GM19468 (cell line): ENCODE measurements at regions not wholly inside any gene's neighbourhood (a gene's known extent, or its start where the extent isn't known, plus 50 kb on each side); places are given as distances from the start of the nearest gene placed in this dataset.
A peak's percentile ranks its signal among the peaks of the same experiment; 100 is the strongest.

ENCODE experiments used
- ATAC-seq: cut with Tn5 transposase; IDR thresholded peaks from one replicate; pipeline ENCODE4 v1.9.1; 2021; ENCODE audit warnings: mild to moderate bottlenecking, moderate library complexity, moderate number of reproducible peaks; ENCODE audit not compliant: unreplicated experiment; ENCODE audit errors: extremely low read depth

DNA sequence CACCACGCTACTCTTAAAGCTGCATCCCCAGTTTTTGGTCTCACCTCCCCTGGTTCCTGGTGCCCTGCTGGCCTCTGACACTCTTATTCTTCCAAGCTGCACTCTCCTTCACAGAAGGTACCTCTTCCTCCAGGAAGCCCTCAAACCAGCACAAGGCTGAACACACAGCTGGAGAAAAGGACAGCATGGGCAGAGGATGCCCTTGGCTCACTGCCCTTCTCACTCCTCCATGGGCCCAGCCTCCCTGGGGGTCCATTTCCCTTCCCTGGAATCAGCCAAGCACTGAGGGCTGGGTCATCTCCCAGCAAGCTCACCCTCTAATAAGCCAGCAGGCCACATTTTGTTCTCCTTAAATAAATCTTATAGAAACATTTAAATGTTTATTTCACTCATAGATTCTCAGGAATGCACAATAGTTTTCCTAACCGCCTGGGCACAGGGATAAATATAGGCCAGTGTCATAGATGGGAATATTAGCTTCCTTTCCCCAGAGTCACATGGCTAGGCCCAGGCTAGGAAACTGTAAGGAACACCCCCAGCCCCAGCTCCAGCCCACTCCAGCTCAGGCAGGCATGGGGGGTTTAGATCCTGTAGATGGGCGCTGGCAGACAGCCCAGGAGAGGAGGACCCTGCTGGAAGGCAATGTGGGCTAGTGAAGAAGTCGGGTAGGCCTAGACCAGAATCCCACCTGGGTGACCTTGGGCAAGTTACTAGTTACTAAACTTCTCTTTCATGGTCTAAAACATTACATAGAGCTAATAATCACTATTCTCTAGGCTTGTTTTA lies 51.5 kb downstream of the IRAG1 start:
- no peak for ATAC-seq

DNA sequence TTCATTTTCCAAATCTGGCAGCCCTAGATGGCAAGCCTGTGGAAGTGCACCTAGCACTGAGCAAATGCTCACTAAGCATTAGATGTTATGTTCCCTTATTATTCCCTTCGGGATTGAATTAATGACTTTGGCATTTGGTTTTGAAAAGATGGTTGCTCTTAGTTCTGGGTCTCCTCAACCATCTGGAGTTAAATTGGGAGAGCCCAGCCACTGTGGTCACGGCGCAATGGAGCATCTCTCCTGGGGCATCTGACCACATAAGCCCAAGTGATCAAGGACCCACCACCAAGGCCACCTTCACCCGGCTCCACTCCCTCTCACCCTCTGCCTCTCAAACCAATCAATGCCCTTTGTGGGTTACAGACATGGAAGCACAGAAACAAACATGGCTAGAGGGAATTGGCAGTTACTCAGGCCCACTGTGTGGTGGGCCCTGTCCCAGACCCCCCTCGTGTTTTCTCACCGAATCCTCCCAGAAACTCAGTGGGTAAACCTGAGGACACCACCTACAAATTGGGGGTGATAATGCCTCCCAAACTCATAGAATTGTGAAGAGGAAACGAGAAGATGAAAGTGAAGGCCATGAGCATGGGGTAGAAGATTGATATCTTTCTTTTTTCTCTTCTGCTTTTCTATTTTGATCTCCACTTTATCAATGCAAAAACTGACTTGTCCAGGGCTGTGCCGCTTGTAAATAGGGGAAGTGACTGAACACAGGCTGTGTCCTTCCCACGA lies 52.2 kb downstream of the IRAG1 start:
- peak; percentile 84 for ATAC-seq

DNA sequence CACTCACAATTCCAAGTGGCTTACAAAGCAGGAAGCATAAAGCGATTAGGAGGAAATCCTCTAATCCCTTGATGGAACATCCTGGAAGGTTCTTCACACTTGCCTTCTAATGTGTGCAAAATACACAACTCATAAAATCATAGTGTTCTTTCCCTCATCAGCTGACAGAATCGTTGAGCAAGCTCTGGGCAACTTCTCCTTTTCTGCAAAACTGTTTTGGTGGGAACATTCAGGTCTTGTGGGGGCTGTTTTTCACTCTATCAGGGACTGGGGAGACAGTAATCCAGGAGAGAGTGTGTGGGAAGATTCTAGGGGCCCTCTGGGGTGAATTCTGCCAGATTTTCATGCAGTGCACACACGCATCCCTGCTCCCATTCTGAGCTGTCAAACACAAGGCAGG lies 53.2 kb downstream of the IRAG1 start:
- ATAC-seq: no peak

DNA sequence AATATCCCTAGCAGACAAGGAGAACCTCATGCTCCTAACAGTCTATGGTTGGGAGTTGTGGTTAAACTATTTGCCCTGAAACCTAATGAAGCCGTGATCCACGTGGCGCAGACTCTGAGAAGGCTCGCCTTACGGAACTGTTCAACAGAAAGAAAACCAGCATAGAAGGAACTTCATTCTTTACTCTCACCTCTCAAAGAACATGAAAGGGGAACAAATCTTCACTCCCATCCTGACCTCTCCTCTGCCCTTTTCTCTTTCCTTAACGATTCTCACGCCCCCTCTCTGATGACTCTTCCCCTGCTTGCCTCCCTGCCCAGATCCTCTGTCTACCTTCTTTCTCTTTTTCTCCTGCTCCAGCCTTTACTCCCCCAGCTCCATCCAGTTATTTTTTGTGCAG lies 54.2 kb downstream of the IRAG1 start:
- no peak for ATAC-seq

DNA sequence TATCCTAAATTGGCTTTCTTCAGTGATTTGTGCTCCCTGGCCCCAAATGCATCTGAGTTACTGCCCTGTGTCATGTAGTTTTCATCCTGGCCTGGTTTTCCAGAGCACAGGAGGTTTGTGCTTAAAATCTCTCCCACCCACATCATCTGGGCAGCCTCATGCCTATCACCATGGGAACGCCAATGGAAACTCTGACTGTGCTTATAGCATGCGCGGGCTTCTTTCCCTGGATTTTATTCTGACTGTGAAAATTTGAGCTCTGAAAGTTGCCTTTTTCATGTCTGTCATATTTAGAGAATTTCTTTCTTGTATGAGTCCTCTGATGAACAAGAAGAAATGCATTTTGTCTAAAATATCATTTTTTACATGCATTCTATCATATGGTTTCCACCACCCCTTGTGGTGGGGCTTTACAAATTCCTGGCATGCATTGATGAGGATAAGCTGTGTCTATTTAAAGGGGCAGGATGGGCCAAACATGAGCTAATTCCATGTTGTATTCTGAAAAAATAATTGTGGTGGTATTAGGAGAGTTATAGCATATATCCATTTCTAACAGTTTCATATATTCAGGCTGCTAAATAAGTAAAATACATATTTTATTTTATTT lies 55.1 kb downstream of the IRAG1 start:
- no peak for ATAC-seq

DNA sequence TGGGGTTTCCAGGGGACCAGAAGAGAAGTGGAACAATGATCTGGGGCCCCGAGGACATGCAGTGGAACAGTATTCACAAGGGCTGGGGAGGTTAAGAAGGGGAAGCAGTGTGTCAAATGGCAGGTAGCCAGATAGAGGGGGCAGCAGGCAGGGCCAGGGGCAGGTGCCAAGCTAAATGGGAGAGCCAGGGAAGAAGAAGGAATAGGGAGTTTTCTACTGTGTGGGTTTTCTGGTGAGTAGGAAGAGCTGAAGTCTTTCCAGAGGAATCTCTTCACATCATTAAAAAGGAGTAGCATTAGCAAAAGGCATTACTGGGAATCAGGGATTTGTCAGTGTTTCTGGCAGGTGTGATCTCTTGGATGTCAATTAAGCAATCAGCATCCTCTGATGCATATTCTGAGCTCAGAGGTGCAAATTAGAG lies 55.8 kb downstream of the IRAG1 start:
- ATAC-seq: no peak

DNA sequence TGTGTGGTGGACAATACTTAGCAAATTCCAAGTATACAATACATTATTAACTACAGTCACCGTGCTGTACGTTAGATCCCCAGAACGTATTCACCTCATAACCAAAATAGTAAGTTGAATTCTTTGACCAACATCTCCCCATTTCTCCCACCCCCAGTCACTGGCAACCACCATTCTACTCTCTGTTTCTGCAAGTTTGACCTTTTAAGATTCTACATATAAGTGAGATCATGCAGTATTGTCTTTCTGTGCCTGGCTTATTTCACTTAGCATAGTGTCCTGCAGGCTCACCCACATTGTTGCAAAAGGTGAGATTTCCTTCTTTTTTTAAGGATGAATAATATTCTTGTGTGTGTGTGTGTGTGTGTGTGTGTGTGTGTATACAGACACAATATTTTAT lies 59.1 kb downstream of the IRAG1 start:
- no peak for ATAC-seq

DNA sequence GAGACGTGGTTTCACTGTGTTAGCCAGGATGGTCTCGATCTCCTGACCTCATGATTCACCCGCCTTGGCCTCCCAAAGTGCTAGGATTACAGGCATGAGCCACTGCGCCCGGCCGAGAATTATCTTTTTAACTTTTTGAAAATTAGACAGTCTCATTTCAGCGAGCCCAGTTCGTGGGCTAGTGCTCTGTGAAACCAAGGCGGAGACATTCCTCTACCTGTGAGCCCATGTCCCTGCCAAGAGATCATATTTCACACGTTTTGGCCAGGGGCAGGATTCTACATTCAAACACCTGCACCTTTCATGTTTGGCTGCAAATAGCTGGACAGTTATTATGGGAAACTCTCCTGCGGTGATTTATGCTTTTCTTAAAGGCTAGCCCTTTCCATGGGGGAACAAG lies 60.3 kb downstream of the IRAG1 start:
- no peak for ATAC-seq

DNA sequence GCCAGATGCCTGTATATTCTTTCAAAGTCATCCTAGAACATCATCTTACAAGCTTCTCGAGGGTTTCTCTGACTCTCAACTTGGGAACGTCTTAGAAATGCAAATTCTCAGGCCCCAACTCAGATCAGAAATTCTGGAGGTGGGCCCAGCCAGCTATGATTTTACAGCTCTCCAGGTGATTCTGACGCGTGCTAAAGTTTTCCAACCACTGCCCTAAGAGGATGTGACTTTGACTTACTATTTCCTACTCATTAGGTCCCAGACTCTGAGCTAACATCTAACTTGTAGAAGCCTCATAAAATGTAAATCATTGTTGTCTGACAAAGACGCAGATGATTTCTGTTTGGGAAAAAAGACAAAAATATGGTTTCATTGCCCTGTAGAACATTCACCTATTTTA lies 61.1 kb downstream of the IRAG1 start:
- no peak for ATAC-seq

DNA sequence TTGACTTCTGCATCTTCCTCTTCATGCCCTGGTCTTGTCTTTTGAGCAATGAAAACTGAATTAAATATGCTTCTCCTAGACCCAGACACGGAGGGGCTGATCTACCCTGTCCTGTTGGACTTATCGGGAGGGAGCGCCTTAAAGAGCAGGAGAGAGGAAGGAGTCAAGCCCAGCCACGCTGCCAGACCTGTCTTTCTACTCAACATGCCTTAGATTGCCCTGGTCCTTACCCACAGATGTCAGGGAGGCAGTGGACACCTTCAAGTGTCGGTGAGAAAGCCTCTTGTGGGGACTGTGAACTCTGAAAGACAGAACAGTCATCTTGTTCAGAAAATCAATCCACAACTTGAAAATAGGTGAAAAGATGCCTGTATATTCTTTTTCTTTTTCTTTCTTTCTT lies 61.8 kb downstream of the IRAG1 start:
- no peak for ATAC-seq

DNA sequence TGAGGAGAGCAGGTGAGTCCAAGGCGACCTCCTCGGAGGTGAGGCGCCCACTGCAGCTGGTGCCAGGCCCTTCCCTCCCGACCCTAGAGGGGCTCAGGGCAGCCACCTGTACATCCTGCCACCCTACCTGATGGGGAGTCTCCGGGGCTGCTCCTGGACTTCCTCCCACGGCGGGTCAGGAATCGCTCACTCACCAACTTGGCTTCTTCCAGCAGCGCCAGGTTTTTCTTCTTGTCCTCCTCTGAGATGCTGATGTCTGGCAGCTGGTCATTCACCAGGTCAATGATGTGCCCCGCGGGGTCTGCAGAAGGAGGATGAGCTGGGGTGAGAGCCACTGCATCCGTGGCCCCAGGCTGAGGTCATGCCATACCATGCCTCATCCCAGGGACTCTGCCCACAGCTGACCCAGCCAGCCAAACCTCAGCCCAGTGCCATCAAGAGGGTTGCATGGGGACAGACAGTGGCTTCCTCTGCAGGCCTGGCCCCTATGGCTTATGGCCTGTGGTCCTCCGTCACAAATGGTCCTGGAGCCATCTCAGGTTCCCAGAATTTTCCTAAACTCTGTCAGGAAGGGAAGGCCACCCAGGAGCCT lies 61.0 kb upstream of the LYVE1 start:
- no peak for ATAC-seq

DNA sequence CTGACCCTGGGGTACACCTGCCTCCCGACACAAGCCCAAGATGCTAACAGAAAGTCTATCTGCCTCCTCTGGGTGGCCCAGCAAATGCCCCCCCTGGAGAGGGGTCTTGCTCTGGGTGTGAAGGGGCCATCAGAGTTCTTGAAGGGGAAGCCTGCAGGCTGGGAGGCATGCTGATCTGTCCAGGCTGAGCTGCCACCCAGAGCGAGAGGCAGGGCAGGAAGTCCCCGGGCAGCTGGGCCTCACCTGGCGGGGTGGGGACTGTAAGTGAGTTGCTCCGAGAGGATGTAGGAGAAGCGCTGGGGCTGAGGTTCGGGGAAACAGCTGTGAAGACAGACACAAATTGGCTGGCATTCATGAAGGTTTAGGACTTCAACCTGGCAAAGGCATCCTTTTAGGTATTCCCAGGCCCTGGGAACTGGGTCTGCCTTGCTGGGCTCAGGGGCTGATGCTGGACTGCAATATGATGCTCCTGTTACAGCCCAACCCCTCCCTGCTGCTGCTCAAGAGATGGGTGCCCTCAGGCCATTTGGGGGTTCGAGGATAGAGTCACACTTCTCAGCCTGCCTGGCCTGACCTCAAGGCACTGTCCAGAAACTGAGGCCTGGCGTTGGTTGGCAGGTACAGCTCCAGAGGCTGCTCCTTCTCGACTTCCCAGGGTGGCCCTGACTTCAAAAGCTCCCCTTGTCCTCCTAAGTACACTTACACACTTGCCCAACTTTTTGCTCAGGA lies 60.2 kb upstream of the LYVE1 start:
- no peak for ATAC-seq

DNA sequence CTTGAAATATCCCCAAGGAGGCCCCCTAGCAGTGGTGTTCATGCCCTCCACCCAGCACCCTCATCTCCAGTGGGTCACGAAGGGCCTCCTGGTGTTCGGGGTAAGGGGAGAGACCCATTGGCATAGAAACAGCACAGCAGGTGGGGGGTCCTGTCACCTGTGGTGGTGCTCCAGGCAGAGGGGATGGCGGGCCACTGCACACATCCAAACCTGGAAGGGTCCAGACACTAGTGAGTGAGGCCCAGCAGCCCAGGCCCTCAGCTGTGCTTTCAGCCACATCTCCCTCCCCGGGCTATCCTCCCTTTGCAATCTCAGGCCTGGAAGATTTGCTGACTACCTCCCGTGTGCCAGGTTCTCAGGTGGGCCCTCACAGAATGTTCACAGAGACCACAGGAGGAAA lies 59.4 kb upstream of the LYVE1 start:
- no peak for ATAC-seq

DNA sequence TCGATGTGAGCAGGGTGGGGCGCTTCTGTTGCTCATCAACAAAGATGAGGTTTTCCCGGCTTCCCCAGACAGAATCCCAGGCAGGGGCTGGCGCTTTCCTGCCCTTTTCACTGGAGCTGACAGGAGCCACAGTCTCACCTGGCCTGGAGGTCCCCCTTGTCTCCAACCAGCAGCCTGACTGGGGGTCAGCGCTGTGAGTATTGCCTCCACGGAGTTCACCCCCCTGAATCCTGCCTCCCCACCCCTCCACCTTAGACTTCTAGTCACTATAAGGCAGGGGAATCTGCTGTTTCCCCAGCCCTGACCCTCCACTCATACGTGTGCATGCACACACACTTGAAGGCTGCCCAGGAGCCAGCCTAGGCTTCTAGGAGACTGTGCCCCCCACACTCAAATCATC lies 58.8 kb upstream of the LYVE1 start:
- no peak for ATAC-seq

DNA sequence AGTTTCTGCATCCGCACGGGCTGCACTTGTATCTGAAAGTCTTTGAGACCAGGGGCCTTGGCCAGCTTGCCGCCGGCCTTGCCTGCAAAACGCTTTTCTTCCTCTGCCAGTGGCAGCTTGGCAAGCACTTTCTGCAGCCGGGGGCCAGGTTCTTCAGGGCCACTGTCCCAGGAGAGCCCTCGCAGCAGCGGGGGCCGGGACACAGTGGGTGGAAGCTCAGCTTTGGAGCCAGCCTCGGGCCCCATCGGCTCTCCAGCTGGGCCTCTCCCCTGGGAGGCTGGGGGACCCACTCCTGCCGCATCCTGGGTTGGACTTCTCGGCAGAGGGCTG lies 57.5 kb upstream of the LYVE1 start:
- no peak for ATAC-seq

DNA sequence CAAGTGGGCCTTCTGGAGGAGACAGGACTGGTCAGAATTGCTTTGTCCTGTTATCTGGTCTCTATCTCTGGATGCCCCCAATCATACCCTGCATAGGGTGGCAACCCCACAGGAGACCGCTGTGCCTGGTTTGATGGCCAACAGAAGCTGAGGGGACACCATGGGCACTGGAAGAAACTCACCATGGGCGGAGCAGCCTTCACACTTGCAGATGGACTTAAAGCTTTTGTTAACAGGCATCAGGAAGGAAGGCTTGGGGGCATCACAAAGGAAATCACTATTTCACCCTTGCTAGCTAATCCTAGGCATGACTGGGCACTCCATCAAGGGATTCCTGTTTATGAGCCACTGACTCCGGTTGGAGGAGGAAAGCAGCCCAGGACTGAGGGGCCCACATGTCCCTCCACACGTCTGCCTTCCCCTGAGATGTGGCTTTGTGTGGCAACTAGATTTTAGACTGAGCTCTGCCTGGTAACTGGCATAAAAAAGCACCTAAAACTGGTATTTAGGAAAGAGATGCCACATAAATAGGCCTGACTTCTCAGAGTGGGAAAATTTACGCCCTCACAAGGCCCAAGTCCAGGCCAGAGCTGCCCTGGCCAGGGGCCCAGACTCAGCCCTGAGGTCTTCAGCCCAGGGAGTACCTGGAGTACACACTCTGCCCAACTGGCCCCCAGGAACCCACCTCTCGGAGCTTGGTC lies 57.0 kb upstream of the LYVE1 start:
- ATAC-seq: no peak

DNA sequence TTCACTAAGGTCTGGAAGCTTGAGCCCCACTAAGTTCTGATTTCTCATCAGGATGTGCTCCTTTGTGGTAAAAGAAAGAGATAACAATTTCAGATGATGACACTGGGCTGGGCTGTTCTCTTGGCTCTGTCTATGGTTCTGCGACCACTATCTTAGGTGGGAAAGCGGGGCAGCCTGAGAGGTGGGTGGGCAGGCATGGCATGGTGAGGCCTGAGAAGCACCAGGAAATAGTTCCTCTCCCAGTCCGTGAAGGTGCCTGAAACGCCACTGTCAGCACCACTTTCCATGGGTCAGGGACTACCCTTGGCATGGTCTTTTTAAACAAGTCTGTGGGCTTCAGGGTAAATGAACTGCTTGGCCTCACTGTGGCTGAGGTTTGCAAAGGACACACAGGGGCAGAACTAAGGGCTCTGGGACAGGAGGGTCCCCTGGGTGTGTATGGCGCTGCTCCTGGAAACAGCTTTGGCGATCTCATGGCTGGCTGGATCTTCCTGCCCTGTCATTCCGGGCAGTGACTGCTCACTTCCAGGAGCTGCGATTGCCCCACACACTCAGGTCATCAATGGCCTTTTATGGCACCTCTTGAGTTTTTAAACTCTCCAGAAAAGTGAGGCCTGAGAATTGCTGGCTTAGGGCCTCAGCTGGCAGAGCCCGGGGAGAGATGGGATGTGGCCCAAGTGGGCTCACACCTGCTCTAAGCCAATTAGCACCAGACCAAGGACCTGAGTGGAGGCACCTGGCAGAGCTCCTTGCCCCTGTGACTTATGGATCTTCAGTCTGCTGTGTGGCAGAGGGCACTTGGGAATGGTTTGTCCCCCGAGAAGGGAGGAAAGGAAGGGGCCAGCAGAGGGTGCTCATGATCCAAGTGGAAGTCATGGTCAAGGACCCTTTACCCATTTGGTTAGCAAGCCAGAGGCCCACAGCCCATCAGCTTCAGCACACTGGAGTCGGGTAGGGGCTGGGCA lies 55.6 kb upstream of the LYVE1 start:
- ATAC-seq: no peak

DNA sequence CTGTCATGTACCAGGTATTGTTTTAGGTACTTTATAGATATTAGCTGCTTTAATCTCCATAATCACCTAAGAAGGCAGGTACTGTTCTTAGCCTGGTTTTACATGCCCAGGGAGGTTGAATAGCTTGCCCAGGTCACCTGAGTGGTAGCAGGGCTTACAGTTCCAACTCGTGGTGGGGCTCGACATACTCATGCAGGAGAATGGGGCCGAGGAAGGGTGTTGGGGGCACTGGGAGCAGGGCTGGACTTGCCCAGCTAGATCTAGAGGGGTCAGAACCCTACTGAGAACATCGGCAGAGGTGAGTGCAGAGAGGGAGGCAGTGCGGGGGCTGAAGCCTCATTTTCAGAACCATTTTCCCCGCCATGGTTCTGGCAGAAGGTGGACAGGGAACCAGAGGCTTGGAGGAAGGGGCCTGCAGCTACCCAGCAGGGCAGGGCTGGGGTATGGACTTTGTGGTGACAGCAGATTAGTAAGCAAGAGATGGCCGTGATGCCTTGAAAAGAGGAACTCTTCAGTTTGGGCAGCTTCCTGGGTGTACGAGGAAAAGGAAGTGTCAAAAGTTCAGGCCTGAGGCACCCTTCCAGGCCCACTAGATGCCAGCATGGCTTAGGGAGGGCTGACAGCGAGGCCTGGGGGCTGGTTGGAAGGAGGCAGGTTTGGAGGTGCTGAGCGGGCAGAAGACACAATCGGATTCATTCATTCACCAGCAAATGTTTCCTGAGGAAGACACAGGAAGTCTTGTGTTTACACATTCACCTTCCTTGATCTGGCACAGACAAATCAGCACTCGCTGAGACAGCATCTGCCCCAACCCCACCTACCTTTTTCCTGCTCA lies 54.7 kb upstream of the LYVE1 start:
- no peak for ATAC-seq
